ENCODE measurements at regions not wholly inside any gene's neighbourhood (a gene's known extent, or its start where the extent isn't known, plus 50 kb on each side); places are given as distances from the start of the nearest gene placed in this dataset.

DNA sequence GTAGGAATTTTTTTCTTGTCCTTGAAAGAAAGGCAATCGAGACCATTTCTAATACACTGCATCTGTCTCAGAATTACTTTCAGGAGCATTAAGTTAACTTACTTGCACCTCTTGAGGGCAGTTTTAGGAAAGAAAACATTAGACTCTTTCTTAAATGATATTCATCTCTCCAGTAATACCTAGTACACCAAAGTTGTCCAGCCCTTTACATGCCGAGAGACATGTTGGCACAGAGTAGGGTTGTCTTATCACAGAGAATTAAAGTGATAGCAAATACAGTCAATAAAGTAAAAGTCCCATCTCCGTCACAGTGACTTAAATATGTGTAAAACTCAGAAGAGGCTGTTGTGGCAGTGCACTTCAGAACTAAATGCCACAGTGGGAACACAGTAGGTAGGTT is 154.3 kb upstream of the KCNN2 start:
- no peak overlapping the region for H3K27ac ChIP-seq (ENCODE audit: low read depth, low read length)
- H3K4me1 ChIP-seq (ENCODE audit: control insufficient read depth, insufficient read depth, low read length, unreplicated experiment) = no peaks in the 10 kb centered on the region
- no peak overlapping the region for H2AFZ ChIP-seq (ENCODE audit: low read length, unreplicated experiment)
- no peak overlapping the region for H3K4me3 ChIP-seq (ENCODE audit: low read depth, low read length)
- H3K36me3 ChIP-seq (ENCODE audit: insufficient read depth, low read length) = no peaks in the 10 kb centered on the region
- no peaks in the 10 kb centered on the region for H3K79me2 ChIP-seq (ENCODE audit: control insufficient read depth, insufficient read depth, low read length, unreplicated experiment)
- H3K27me3 ChIP-seq (ENCODE audit: insufficient read depth, low read length) = peaks cover 16% of the 10 kb centered on the region; the same call in 1 of the 2 replicates

DNA sequence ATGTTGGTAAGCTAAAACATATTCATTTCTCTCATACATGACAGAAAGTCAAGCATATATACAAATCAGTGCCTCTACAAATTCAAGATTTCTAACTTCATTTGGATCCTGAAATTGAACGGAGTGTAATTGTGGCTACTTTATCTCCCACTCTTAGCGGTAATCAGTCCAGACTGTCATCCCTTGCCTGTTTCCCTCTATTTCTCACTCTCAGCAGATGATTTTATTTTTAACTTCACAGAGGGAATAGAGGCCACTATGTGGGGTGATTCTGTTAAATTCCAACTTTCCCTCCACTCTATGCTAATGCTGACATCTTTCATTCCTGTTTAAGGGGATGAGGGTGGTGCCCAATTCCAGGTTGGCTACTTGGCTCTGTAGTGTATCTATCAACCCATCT is 153.8 kb upstream of the KCNN2 start:
- no peak overlapping the region for H2AFZ ChIP-seq (ENCODE audit: low read length, unreplicated experiment)
- no peaks in the 10 kb centered on the region for H3K79me2 ChIP-seq (ENCODE audit: control insufficient read depth, insufficient read depth, low read length, unreplicated experiment)
- H3K4me3 ChIP-seq (ENCODE audit: low read depth, low read length) = no peak overlapping the region
- H3K4me1 ChIP-seq (ENCODE audit: control insufficient read depth, insufficient read depth, low read length, unreplicated experiment) = no peaks in the 10 kb centered on the region
- H3K36me3 ChIP-seq (ENCODE audit: insufficient read depth, low read length) = no peaks in the 10 kb centered on the region
- peaks cover 16% of the 10 kb centered on the region; the same call in 1 of the 2 replicates for H3K27me3 ChIP-seq (ENCODE audit: insufficient read depth, low read length)
- no peak overlapping the region for H3K27ac ChIP-seq (ENCODE audit: low read depth, low read length)

DNA sequence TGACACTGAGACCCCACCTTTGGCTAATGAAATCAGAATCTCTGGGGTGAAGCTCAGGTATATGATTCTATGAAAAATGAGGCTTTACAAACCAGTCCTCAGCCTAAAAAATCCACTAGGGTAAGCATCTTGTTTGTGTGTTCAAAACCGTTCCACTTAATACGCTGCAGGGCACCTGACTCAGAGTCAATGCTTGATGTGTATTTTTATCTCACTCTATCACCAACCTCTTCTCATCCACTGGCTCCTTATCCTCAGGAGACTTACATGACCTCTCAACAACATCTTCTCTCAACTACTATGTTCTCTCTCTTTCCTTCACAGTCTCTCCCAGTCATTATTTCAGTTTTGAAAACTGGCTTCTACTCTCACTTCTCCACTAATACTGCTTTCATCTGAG is 153.3 kb upstream of the KCNN2 start:
- H3K27ac ChIP-seq (ENCODE audit: low read depth, low read length) = no peak overlapping the region
- no peak overlapping the region for H3K4me3 ChIP-seq (ENCODE audit: low read depth, low read length)
- H3K36me3 ChIP-seq (ENCODE audit: insufficient read depth, low read length) = no peaks in the 10 kb centered on the region
- H2AFZ ChIP-seq (ENCODE audit: low read length, unreplicated experiment) = no peak overlapping the region
- H3K79me2 ChIP-seq (ENCODE audit: control insufficient read depth, insufficient read depth, low read length, unreplicated experiment) = no peaks in the 10 kb centered on the region
- H3K27me3 ChIP-seq (ENCODE audit: insufficient read depth, low read length) = peaks cover 16% of the 10 kb centered on the region; the same call in 1 of the 2 replicates
- H3K4me1 ChIP-seq (ENCODE audit: control insufficient read depth, insufficient read depth, low read length, unreplicated experiment) = no peaks in the 10 kb centered on the region

DNA sequence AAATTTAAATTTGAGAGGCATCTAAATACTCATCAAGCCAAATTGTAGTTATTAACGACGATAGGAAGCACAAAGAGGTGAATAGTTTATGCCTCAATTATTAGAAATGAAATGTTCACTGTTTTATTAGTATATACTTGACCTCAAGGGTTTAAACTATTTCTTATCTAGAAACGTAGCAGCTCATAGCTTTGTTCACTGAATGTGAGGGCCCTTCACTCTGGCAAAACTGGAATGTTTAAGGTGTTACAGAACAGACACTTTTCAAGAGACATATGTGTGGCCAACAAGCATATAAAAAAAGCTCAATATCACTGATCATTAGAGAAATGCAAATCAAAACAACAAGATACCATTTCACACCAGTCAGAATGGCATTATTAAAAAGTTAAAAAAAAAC is 151.2 kb upstream of the KCNN2 start:
- no peaks in the 10 kb centered on the region for H3K36me3 ChIP-seq (ENCODE audit: insufficient read depth, low read length)
- H3K27me3 ChIP-seq (ENCODE audit: insufficient read depth, low read length) = peaks cover 16% of the 10 kb centered on the region; the same call in 1 of the 2 replicates

DNA sequence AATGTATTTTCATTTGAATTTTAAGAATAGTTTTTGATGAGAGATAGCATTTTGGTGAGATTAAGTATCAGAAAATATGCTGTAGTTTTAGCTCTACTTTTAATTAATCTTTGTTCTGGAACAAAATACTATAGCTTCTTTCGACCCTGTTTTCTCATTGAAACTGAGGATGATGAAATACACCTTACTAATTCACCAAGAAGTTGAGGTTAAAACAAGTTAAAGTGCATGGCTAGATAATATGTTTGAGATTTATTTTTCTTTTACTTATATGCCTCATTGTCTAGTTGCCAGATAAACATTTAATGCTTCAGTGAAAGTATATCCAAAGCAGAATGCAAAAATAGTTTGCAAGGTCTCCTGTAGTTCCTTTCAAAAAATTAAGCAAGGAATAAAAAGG is 140.1 kb upstream of the KCNN2 start:
- Histone ChIP-seq H3K36me3 (ENCODE audit: insufficient read depth, low read length) (no peaks in the 10 kb centered on the region), H3K27ac (ENCODE audit: low read depth, low read length) (no peak overlapping the region), H3K79me2 (ENCODE audit: control insufficient read depth, insufficient read depth, low read length, unreplicated experiment) (no peaks in the 10 kb centered on the region), H2AFZ (ENCODE audit: low read length, unreplicated experiment) (no peak overlapping the region), H3K4me1 (ENCODE audit: control insufficient read depth, insufficient read depth, low read length, unreplicated experiment) (no peaks in the 10 kb centered on the region), H3K4me3 (ENCODE audit: low read depth, low read length) (no peak overlapping the region), H3K27me3 (ENCODE audit: insufficient read depth, low read length) (no peaks in the 10 kb centered on the region)

More for the DNA sequence above, 151.2 kb upstream of the KCNN2 start:
- Histone ChIP-seq H3K4me1 (ENCODE audit: control insufficient read depth, insufficient read depth, low read length, unreplicated experiment) (no peaks in the 10 kb centered on the region), H3K27ac (ENCODE audit: low read depth, low read length) (no peak overlapping the region), H2AFZ (ENCODE audit: low read length, unreplicated experiment) (no peak overlapping the region), H3K4me3 (ENCODE audit: low read depth, low read length) (no peak overlapping the region), H3K79me2 (ENCODE audit: control insufficient read depth, insufficient read depth, low read length, unreplicated experiment) (no peaks in the 10 kb centered on the region)

DNA sequence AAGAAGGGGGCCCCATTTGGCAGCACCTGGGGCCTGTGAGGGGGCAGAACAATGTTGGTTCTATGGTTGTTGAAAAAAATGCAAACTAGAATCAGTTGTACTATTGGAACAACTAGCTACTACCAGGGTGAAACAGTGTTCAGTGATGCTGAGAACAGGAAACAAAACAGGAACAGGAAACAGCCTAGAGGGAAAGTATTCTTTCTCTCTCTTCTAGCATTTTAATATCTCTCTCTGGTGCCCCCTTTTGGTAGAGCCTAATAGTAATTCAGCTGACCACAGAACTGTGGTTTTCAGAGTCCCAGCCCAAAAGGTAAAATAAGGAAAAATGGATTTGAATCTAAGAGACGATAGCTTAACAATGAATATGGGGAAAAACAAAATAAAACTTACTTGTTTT is 138.0 kb upstream of the KCNN2 start:
- Histone ChIP-seq H3K27me3 (ENCODE audit: insufficient read depth, low read length) (no peaks in the 10 kb centered on the region), H3K27ac (ENCODE audit: low read depth, low read length) (no peak overlapping the region), H2AFZ (ENCODE audit: low read length, unreplicated experiment) (no peak overlapping the region), H3K36me3 (ENCODE audit: insufficient read depth, low read length) (no peaks in the 10 kb centered on the region), H3K79me2 (ENCODE audit: control insufficient read depth, insufficient read depth, low read length, unreplicated experiment) (no peaks in the 10 kb centered on the region), H3K4me1 (ENCODE audit: control insufficient read depth, insufficient read depth, low read length, unreplicated experiment) (no peaks in the 10 kb centered on the region), H3K4me3 (ENCODE audit: low read depth, low read length) (no peak overlapping the region)

DNA sequence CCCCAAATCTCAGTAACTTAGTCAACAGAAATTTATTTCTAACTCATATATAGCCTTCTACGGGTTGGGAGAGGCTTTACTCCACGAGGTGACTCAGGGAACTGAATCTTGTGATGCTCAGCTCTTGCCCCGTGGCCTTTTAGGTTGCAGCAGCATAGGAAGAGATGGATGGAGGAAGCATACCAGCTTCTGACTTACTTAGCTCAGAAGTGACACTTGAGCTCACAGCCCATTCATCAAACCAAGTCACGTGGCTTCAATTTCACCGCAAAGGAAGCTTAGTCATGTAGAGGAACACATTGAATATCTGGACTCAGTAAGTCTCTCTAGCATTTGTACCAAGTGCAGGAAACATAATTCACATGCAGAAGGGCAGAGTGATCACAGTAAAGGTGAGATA is 124.1 kb upstream of the KCNN2 start:
- no peaks in the 10 kb centered on the region for H3K79me2 ChIP-seq (ENCODE audit: control insufficient read depth, insufficient read depth, low read length, unreplicated experiment)
- no peaks in the 10 kb centered on the region for H3K36me3 ChIP-seq (ENCODE audit: insufficient read depth, low read length)
- H3K27ac ChIP-seq (ENCODE audit: low read depth, low read length) = no peak overlapping the region
- H2AFZ ChIP-seq (ENCODE audit: low read length, unreplicated experiment) = no peak overlapping the region
- no peaks in the 10 kb centered on the region for H3K27me3 ChIP-seq (ENCODE audit: insufficient read depth, low read length)
- H3K4me1 ChIP-seq (ENCODE audit: control insufficient read depth, insufficient read depth, low read length, unreplicated experiment) = no peaks in the 10 kb centered on the region
- H3K4me3 ChIP-seq (ENCODE audit: low read depth, low read length) = no peak overlapping the region

DNA sequence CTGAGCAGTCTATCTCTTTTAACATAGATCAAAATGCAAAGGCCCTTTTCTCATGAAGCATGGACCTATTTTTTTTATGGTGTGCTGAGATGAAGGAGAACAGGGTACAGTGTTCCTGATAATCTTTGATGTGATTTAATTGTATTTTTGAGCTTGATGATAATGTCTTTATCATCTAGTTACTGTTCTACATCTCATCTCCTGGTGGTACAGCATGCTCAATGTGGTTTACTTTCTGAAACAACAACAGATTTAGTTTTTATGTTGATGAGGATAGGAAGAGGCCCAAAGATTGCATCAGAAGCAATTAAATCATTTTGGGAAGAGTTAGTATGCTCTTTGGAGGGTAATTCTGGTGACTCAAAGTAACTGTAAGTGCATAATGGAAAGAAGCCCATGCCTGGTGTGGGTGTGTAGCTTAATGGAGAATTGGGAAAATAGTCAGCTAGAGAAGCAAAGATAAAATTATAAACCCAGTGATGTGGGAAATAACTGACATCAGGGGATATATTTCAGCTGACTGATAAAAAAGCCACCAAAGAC is 123.0 kb upstream of the KCNN2 start:
- no peaks in the 10 kb centered on the region for H3K27me3 ChIP-seq (ENCODE audit: insufficient read depth, low read length)
- no peaks in the 10 kb centered on the region for H3K4me1 ChIP-seq (ENCODE audit: control insufficient read depth, insufficient read depth, low read length, unreplicated experiment)
- no peaks in the 10 kb centered on the region for H3K79me2 ChIP-seq (ENCODE audit: control insufficient read depth, insufficient read depth, low read length, unreplicated experiment)
- H3K27ac ChIP-seq (ENCODE audit: low read depth, low read length) = no peak overlapping the region
- H3K36me3 ChIP-seq (ENCODE audit: insufficient read depth, low read length) = no peaks in the 10 kb centered on the region
- H2AFZ ChIP-seq (ENCODE audit: low read length, unreplicated experiment) = no peak overlapping the region
- H3K4me3 ChIP-seq (ENCODE audit: low read depth, low read length) = no peak overlapping the region

DNA sequence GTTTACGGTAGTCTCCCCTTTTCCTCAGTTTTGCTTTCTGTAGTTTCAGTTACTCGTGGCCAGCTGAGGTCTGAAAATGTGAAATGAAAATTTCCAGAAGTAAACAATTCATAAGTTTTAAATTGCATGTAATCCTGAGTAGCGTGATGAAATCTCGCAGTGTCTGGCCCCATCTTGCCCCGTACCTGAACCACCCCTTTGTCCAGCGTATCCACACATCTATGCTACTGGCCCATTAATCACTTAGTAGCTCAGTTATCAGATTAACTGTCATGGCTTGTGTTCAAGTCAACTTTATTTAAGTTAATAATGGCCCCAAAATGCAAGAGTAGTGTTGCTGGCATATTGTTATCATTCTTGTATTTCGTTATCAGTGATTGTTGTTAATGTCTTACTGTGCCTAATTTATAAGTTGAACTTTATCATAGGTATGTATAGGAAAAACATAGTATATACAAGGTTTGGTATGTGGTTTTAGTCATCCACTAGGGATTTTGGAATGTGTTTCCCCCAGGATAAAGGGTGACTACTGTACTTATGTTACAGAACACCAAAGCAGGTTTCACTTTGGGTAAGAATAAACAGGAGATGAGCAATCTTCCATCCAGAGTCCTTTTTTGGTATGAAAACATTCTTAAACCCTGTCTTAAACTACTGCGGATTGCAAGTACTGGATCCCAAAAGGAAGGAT is 118.4 kb upstream of the KCNN2 start:
- Histone ChIP-seq H3K27me3 (ENCODE audit: insufficient read depth, low read length) (no peaks in the 10 kb centered on the region), H3K4me1 (ENCODE audit: control insufficient read depth, insufficient read depth, low read length, unreplicated experiment) (no peaks in the 10 kb centered on the region), H3K36me3 (ENCODE audit: insufficient read depth, low read length) (no peaks in the 10 kb centered on the region), H3K27ac (ENCODE audit: low read depth, low read length) (peak overlapping the region; percentile 7; the same call in 1 of the 2 replicates), H2AFZ (ENCODE audit: low read length, unreplicated experiment) (no peak overlapping the region), H3K79me2 (ENCODE audit: control insufficient read depth, insufficient read depth, low read length, unreplicated experiment) (no peaks in the 10 kb centered on the region), H3K4me3 (ENCODE audit: low read depth, low read length) (no peak overlapping the region)

DNA sequence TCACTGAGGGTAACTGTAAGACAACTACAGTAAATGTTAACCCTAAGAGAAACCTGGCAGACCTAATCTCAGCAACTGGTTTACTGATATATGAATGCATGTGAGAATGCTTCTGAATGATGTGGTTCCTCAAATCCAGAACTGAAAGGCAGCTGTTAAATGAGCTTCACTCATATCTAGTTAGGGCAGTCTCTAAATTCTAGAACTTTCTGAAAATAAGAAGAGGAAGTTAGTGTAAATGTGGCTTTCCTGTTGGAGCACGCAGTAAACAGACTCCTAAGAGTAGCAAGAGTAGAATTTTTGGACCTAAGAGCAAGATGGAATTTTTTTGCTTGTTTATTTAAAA is 117.9 kb upstream of the KCNN2 start:
- H3K4me3 ChIP-seq (ENCODE audit: low read depth, low read length) = no peak overlapping the region
- peak overlapping the region; percentile 7; the same call in 1 of the 2 replicates for H3K27ac ChIP-seq (ENCODE audit: low read depth, low read length)
- no peaks in the 10 kb centered on the region for H3K4me1 ChIP-seq (ENCODE audit: control insufficient read depth, insufficient read depth, low read length, unreplicated experiment)
- no peaks in the 10 kb centered on the region for H3K36me3 ChIP-seq (ENCODE audit: insufficient read depth, low read length)
- no peaks in the 10 kb centered on the region for H3K79me2 ChIP-seq (ENCODE audit: control insufficient read depth, insufficient read depth, low read length, unreplicated experiment)
- H3K27me3 ChIP-seq (ENCODE audit: insufficient read depth, low read length) = no peaks in the 10 kb centered on the region
- H2AFZ ChIP-seq (ENCODE audit: low read length, unreplicated experiment) = no peak overlapping the region

DNA sequence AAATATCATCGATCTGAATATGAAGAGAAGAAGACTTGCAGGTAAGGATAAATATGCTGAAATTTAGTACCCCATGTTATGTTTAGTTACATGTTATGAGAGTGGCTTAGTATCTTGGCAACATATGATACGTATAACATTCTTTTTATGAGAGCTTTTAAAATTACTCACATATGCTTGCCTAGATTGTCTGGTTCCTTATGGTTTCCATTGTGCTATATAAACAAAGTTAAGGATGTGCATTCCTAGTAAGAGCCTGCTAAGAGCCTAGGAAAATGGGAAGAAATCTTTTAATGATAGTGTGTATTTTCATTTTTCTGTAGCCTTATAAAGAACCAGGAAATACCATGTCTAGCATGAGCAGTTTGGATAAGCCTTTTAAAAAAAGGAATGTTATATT is 112.0 kb upstream of the KCNN2 start:
- no peak overlapping the region for H3K27ac ChIP-seq (ENCODE audit: low read depth, low read length)
- no peaks in the 10 kb centered on the region for H3K79me2 ChIP-seq (ENCODE audit: control insufficient read depth, insufficient read depth, low read length, unreplicated experiment)
- H3K4me3 ChIP-seq (ENCODE audit: low read depth, low read length) = no peak overlapping the region
- H3K4me1 ChIP-seq (ENCODE audit: control insufficient read depth, insufficient read depth, low read length, unreplicated experiment) = no peaks in the 10 kb centered on the region
- no peaks in the 10 kb centered on the region for H3K27me3 ChIP-seq (ENCODE audit: insufficient read depth, low read length)
- H2AFZ ChIP-seq (ENCODE audit: low read length, unreplicated experiment) = no peak overlapping the region
- H3K36me3 ChIP-seq (ENCODE audit: insufficient read depth, low read length) = no peaks in the 10 kb centered on the region
